Mesodermal cell (in vitro differentiated cells): ENCODE measurements at regions not wholly inside any gene's neighbourhood (a gene's known extent, or its start where the extent isn't known, plus 50 kb on each side); places are given as distances from the start of the nearest gene placed in this dataset.

Experiments used
- H3K27ac ChIP-seq: 2 replicates; pipeline ENCODE4 v1.7.0; 2013; ENCODE audit warnings: mild to moderate bottlenecking, low read depth, low read length, moderate library complexity; ENCODE audit not compliant: severe bottlenecking
- H3K36me3 ChIP-seq: 2 replicates; pipeline ENCODE4 v1.7.1; 2013; ENCODE audit warnings: mild to moderate bottlenecking, low read length, moderate library complexity; ENCODE audit not compliant: control insufficient read depth, insufficient read depth
- H3K4me1 ChIP-seq: one replicate; pipeline ENCODE4 v1.7.1; 2013; ENCODE audit warnings: mild to moderate bottlenecking, low read length; ENCODE audit not compliant: insufficient read depth, control insufficient read depth, poor library complexity, severe bottlenecking
- H3K4me3 ChIP-seq: 2 replicates; pipeline ENCODE4 v1.7.0; 2013; ENCODE audit warnings: low read length, control low read depth, mild to moderate bottlenecking; ENCODE audit not compliant: insufficient read depth, poor library complexity, severe bottlenecking; ENCODE audit errors: extremely low read depth
- H3K9me3 ChIP-seq: 2 replicates; pipeline ENCODE4 v1.7.1; 2013; ENCODE audit warnings: mild to moderate bottlenecking, low read length, moderate library complexity; ENCODE audit not compliant: control insufficient read depth
- WGBS, 2 experiments: methylation state at CpG; one replicate each; pipeline ENCODE4 v1.1.5; 2013; ENCODE audit warnings: missing lambda C conversion rate in 2 of 2; ENCODE audit not compliant: insufficient coverage in 2 of 2; 5-methylcytosine and 5-hydroxymethylcytosine counted together

DNA sequence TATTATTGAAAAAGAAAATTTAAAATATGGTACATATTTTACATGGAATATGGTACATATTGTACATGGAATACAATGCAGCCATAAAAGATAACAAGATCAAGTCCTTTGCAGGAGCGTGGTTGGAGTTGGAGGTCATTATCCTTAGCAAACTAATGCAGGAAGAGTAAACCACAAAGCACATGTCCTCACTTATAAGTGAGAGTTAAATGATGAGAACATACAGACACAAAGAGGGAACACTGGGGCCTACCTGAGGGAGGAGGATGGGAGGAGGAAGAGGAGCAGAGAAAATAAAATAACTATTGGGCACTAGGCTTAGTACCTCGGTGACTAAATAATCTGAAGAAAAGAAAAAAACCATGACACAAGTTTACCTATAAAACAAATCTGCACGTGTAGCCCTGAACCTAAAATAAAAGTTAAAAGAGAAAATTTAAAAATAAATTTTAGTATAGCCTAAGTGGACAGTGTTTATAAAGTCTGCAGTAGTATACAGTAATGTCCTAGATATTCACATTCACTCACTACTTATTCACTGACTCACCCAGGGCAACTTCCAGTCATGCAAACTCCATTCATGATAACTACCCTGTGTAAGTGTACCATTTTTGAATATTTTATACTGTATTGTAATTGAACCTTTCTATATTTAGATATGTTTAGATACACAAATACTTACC is 204.4 kb downstream of the FAM76B start:
- H3K36me3 ChIP-seq, result no peaks in the 10 kb centered on the region
- no peak overlapping the region for H3K4me3 ChIP-seq
- WGBS, 2 experiments, result no CpG with 5 or more reads among the region's 3 CpGs
- no peaks in the 10 kb centered on the region for H3K9me3 ChIP-seq
- H3K4me1 ChIP-seq, result peaks cover 4% of the 10 kb centered on the region
- no peak overlapping the region for H3K27ac ChIP-seq

DNA sequence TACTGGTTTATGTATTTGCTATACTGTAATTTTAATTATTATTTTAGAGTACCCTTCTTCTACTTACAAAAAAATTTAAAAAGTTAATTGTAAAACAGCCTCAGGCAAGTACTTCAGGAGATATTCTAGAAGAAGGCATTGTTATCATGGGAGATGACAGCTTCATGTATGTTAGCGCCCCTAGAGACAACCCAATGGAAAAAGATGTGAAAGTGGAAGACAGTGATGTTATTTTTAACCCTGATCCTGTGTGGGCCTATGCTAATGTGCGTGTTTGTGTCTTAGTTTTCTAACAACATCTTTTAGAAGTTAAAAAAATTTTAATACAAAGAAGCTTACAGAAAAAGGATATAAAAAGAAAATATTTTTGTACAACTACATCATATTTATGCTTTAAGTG is 205.0 kb downstream of the FAM76B start:
- Histone ChIP-seq H3K4me3 (no peak overlapping the region), H3K27ac (no peak overlapping the region), H3K9me3 (no peaks in the 10 kb centered on the region), H3K36me3 (no peaks in the 10 kb centered on the region), H3K4me1 (peaks cover 4% of the 10 kb centered on the region)
- WGBS, 2 experiments, result 100% methylated on average over 1 of the region's 2 CpGs

DNA sequence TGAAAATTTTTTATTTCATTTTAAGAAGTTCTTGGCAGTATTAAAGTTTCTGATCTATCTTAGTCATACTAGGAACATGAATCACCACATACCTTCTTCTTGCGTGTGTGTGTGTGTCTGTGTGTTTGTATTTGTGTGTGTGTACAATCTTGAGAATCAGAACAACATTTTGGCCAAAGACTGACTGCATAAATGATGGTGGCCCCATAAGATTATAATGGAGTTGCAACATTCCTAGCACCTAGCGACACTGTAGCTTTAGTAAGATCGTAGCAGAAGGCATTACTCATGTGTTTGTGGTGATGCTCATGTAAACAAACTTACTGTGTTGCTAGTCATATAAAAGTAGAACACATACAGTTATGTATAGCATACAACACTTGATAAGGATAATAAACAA is 205.4 kb downstream of the FAM76B start:
- H3K36me3 ChIP-seq, result no peaks in the 10 kb centered on the region
- H3K4me1 ChIP-seq, result peaks cover 4% of the 10 kb centered on the region
- no CpG with 5 or more reads among the region's 3 CpGs for WGBS, 2 experiments
- no peak overlapping the region for H3K4me3 ChIP-seq
- no peaks in the 10 kb centered on the region for H3K9me3 ChIP-seq
- no peak overlapping the region for H3K27ac ChIP-seq

DNA sequence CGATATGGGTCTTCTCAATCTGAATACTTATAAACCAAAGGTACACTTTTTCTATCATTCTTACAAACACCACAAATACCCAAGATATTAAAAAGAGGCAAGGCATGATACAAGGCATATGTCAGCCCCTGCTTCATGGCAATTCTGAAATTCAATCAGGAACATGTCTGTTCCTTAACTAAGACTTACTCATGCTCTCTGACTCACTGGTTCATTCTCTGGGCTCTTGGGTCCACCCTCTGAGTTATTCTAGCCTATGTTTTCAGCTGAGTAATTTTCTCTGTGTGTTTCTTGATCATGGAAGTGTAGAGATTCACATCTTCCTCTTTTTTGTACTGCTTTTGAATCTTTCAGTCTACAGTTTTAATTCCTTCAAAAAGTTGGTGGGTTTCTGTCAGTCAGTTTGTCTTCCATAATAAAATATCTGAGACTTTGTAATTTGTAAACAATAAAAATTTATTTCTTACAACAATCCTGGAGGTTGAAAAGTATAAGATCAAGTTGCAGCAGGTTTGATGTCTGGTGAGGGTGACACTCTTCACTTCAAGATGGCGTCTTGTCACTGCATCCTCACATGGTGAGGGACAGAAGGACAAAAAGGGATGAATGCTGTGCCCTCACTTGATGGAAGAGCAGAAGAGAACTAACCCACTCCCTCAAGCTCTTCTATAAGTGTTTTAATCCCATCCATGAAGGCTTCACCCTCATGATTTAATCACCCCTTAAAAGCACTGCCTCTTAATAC is 211.7 kb downstream of the FAM76B start:
- no peaks in the 10 kb centered on the region for H3K9me3 ChIP-seq
- no peaks in the 10 kb centered on the region for H3K36me3 ChIP-seq
- peaks cover 4% of the 10 kb centered on the region for H3K4me1 ChIP-seq
- WGBS, 2 experiments, result 88 to 100% methylated on average over 1 of the region's 2 CpGs
- no peak overlapping the region for H3K27ac ChIP-seq
- H3K4me3 ChIP-seq, result no peak overlapping the region

DNA sequence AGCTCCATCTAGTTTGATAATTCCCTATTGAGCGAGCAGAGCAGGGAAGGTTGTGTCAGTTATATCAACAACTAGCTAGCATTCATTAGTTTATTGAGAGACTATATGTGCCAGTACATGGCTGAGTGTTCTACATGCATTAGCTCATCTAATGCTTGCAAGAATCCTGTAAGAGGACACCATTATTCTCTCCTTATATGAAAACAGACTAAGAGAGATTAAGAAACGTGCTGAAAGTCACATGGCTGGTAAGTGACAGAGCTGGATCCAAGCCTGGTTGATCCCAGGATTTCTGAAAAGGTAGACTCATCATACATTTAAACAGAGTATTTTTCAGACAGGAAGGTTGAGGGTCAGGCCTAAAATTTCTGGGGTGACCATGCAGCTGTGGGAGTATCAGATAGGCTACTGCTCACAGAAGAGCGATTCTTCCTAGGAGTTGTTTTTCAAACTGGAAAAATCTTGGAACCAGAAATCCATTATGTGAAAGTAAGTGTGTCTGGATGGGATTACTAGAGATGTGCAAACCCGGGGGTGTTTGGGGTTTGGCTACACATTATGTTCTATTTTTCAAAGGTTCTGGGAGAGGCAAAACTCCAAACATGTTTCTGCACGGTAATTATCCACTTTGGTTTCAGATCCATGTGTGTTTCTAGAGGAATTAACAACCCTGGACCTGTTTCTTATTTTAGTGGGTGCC is 213.3 kb downstream of the FAM76B start:
- Histone ChIP-seq H3K9me3 (no peaks in the 10 kb centered on the region), H3K27ac (no peak overlapping the region)
- WGBS, 2 experiments, result 83 to 100% methylated on average over 2 of the region's 5 CpGs

DNA sequence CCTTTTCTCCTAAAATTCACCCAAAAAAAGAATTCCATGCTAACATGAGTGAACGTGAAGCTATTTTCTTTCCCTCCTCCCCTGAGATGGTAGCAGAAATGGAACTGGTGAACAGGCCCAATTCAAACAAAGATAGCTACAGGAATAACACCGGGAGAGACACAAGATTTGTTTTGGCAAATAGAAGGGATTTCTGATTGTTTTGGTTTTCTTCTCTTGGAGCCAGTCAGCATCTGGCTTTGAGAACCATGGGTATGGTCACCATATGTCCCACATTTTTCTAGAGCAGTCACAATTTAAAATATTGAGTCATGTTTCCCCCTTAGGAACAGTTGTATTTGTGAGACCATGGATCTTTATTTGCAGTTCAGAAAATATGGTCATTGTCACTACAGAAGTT is 214.1 kb downstream of the FAM76B start:
- no peaks in the 10 kb centered on the region for H3K36me3 ChIP-seq
- 100% methylated on average over 1 of the region's 2 CpGs; no CpG with 5 or more reads in 1 of the 2 experiments for WGBS, 2 experiments
- no peak overlapping the region for H3K4me3 ChIP-seq
- no peak overlapping the region for H3K27ac ChIP-seq
- H3K4me1 ChIP-seq, result peaks cover 4% of the 10 kb centered on the region
- peaks cover 2% of the 10 kb centered on the region for H3K9me3 ChIP-seq

More for the DNA sequence above, 213.3 kb downstream of the FAM76B start:
- Histone ChIP-seq H3K4me3 (no peak overlapping the region), H3K36me3 (no peaks in the 10 kb centered on the region), H3K4me1 (peaks cover 4% of the 10 kb centered on the region)

DNA sequence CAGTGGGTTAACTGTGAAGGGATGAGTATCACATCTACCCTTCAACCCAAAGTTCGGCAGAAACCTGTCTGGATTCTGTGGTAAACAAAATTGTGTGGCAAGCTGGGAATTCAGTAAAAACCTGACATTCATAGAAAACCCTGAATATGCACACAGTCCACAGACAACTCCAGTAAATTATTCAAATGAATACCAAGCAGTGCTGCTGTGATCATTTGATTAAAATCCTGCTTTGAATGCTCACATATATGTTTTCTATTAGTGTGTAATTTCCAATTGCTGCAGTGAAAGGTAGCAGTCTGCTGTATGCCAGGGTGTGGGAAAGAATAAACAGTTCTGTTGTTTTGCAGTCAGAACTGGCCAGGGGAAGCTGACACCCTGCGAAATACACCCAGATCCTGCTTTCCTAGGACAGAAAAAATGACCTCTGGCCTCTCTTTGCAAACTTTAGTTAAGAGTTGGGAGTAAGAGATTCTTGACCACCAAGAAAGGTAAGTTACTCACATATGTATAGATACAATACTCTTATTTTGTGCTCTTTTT is 217.8 kb downstream of the FAM76B start:
- peaks cover 18% of the 10 kb centered on the region for H3K9me3 ChIP-seq
- H3K27ac ChIP-seq, result no peak overlapping the region
- WGBS, 2 experiments, result no CpG with 5 or more reads among the region's 2 CpGs
- H3K4me3 ChIP-seq, result no peak overlapping the region
- H3K4me1 ChIP-seq, result no peaks in the 10 kb centered on the region
- no peaks in the 10 kb centered on the region for H3K36me3 ChIP-seq

DNA sequence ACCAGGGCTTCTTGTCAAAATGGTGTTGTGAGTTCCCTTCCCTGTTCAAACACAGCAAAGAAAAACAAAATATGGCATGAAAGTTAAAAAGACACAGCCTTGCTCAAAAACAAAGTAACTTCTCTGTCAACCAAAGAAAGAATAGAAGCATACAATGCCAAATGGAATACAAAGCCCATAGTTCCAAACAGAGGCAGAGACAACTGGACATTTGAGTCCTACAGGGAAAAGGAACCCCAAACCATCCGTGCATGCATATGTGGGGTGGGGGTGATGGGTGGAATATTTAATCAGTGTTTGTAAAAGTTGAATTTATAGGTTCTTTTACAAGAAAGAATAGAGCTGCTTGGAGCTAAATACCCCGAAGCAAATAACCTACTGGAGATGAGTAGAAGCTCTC is 218.7 kb downstream of the FAM76B start:
- peaks cover 3% of the 10 kb centered on the region for H3K4me1 ChIP-seq
- H3K36me3 ChIP-seq, result no peaks in the 10 kb centered on the region
- 88 to 90% methylated on average over 1 of the region's 2 CpGs for WGBS, 2 experiments
- H3K9me3 ChIP-seq, result peaks cover 18% of the 10 kb centered on the region
- no peak overlapping the region for H3K4me3 ChIP-seq
- H3K27ac ChIP-seq, result no peak overlapping the region

DNA sequence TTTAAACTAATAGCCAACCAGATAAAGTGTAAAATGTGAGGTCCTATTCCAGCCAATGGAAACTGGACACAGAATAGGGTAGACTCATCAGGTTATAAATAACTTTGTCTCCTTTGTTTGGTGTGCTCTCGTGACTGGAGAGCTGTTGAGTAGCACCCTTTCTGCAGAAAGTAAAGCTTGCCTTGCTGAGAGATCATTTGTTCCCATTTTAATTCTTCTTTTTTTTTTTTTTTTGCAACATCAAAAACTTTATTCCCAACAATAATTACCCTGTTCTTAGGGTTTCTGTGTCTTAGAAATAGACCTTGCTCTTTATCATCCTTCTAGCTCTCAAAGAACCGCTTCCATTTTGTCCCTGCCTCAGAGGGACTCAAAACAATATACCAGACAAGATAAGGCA is 220.4 kb downstream of the FAM76B start:
- H3K36me3 ChIP-seq, result no peaks in the 10 kb centered on the region
- H3K4me1 ChIP-seq, result peaks cover 9% of the 10 kb centered on the region
- peaks cover 18% of the 10 kb centered on the region for H3K9me3 ChIP-seq
- no peak overlapping the region for H3K27ac ChIP-seq
- no peak overlapping the region for H3K4me3 ChIP-seq
- WGBS, 2 experiments, result no CpG with 5 or more reads among the region's 2 CpGs

DNA sequence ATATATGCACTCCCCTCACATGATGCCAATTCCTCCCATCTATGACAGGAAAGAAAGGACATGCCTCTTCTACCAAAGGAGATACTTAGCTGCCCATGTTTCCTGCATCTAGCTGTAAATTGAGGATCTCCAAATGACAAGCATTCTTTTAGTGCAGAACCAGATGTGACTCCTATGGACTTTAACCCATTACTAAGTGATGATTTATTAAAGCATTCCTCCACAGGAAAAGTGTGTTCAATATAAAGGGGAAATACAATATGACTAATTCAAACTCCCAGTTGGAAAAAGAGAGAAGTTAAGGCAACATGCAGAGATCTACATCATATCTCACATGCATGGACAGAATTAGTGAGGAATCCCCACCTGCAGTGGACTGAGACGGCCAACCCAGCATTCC is 221.3 kb downstream of the FAM76B start:
- H3K4me3 ChIP-seq, result no peak overlapping the region
- peaks cover 15% of the 10 kb centered on the region for H3K4me1 ChIP-seq
- WGBS, 2 experiments, result no CpG with 5 or more reads among the region's 1 CpG
- peaks cover 18% of the 10 kb centered on the region for H3K9me3 ChIP-seq
- H3K36me3 ChIP-seq, result no peaks in the 10 kb centered on the region
- no peak overlapping the region for H3K27ac ChIP-seq
